ENCODE measurements at regions not wholly inside any gene's neighbourhood (a gene's known extent, or its start where the extent isn't known, plus 50 kb on each side); places are given as distances from the start of the nearest gene placed in this dataset.

GRCh38 chrX:45769761-45770582 lies 569.3 kb upstream of the DIPK2B start:
- H2AFZ ChIP-seq (ENCODE audit: low read depth, low read length) = peak overlapping the region; percentile 81; the same call in 1 of the 2 replicates
- DNase-seq (ENCODE audit: extremely low read depth in 1 of 4, low spot score in 3 of 4) = peak; percentile 41 to 73 (median 55)
- no peaks in the 10 kb centered on the region for H3K27me3 ChIP-seq (ENCODE audit: control insufficient read depth in 2 of 2, insufficient read depth in 2 of 2, low read length in 2 of 2)
- no peaks in the 10 kb centered on the region for H3K36me3 ChIP-seq (ENCODE audit: control insufficient read depth, insufficient read depth, low read length)
- no peaks in the 10 kb centered on the region for H4K20me1 ChIP-seq (replicated peaks; ENCODE audit: control insufficient read depth, insufficient read depth, low read length)
- peak overlapping the region; percentile 39 for H3K4me3 ChIP-seq
- peak overlapping the region; percentile 41 for H3K27ac ChIP-seq (ENCODE audit: extremely low read depth, low read depth, low read length)
- intact Hi-C loops (cut with micrococcal nuclease) (no loop called here), in situ Hi-C loops (cut with MboI) (no loop called here)
- peak overlapping the region in 1 of 2 experiments; percentile 60; a peak in 2 of 4 replicates for H3K9ac ChIP-seq (ENCODE audit: insufficient read depth in 1 of 2, low read depth in 2 of 2, low read length in 2 of 2)
- H3K9me3 ChIP-seq (replicated peaks; ENCODE audit: control insufficient read depth, insufficient read depth, low read depth, low read length) = no peaks in the 10 kb centered on the region
- H3K4me2 ChIP-seq (ENCODE audit: insufficient read depth, low read length) = peak overlapping the region; percentile 65
- POLR2A ChIA-PET = interaction anchor here (0.9 kb wide), 2 partner anchors 24 to 1709 kb away, joined by 3 to 4 read pairs; no protein-coding TSS in a partner anchor
- peak; percentile 92 for ATAC-seq
- WGBS (ENCODE audit: insufficient coverage, low coverage, missing lambda C conversion rate) = 0% methylated on average over 14 of the region's 18 CpGs
- TSS peak; percentile 60 for BruUV-seq (replicated peaks)
- CTCF ChIA-PET (ENCODE audit: low intra/inter-chr PET ratio) = no interaction called here
- H3K9me1 ChIP-seq (ENCODE audit: control insufficient read depth, insufficient read depth, low read length) = no peaks in the 10 kb centered on the region
- FAIRE-seq = no peak
- peaks cover 26% of the 10 kb centered on the region for H3K79me2 ChIP-seq (ENCODE audit: control insufficient read depth, insufficient read depth, low read length)
- no peaks in the 10 kb centered on the region; a peak in 2 of 5 replicates for H3K4me1 ChIP-seq (replicated peaks in 1 of 2; ENCODE audit: control insufficient read depth in 2 of 2, insufficient read depth in 2 of 2, low read length in 2 of 2)
- TF ChIP-seq GTF3C2 (IDR thresholded peaks at IDR 0.05; ENCODE audit: borderline replicate concordance, extremely low read depth, insufficient read length) (no peak), POLR2G (IDR thresholded peaks at IDR 0.05; ENCODE audit: low read depth, low read length) (peak; percentile 65), IRF1 (CRISPR knock-in tag; IDR thresholded peaks at IDR 0.05; ENCODE audit: borderline replicate concordance) (no peak), MCM3 (IDR thresholded peaks at IDR 0.05) (no peak), RAD51 (IDR thresholded peaks at IDR 0.05; ENCODE audit: borderline replicate concordance, low read depth) (peak; percentile 40; the same call in 1 of the 2 replicates), ILK (tag; IDR thresholded peaks at IDR 0.05; ENCODE audit: borderline replicate concordance, low read depth) (no peak), VEZF1 (CRISPR knock-in tag; IDR thresholded peaks at IDR 0.05) (peak; percentile 35; the same call in 1 of the 2 replicates), BDP1 (IDR thresholded peaks at IDR 0.05; ENCODE audit: insufficient read depth, insufficient read length) (no peak), RB1 (IDR thresholded peaks at IDR 0.05; ENCODE audit: low read depth) (no peak)
